Endothelial cell of umbilical vein (primary cell): ENCODE measurements at regions not wholly inside any gene's neighbourhood (a gene's known extent, or its start where the extent isn't known, plus 50 kb on each side); places are given as distances from the start of the nearest gene placed in this dataset.

Experiments
- BruUV-seq: library from RNA; stranded (reverse); fragments of 400-500 nt; replicated peaks from 2 replicates; lab custom pipeline; 2021; lab: Mats Ljungman, UMichigan
- CTCF ChIA-PET: fragments of 300-600, 350-600 bp; sonication (Branson Sonifier 250); formaldehyde crosslinking; loops from one replicate; lab custom pipeline; 2021; ENCODE audit warnings: antibody characterized with exemption, inconsistent platforms; lab: Charles Lee
- POLR2A ChIA-PET: fragments of 300-600, 350-600 bp; sonication (Branson Sonifier 250); formaldehyde crosslinking; loops from one replicate; lab custom pipeline; 2021; ENCODE audit warnings: antibody characterized with exemption, inconsistent platforms; lab: Charles Lee
- DNase-seq: peaks from one replicate; pipeline ENCODE4 v3.0.0-alpha.2; 2011; ENCODE audit warnings: low read depth, low spot score
- FAIRE-seq: peaks from 2 replicates; lab custom pipeline; 2011; peaks lifted over from hg19 to GRCh38; lab: Jason Lieb, UNC
- H2AFZ ChIP-seq: 2 replicates; pipeline ENCODE4 v1.6.0; 2012; ENCODE audit warnings: low read depth, low read length, control low read depth, inconsistent platforms
- H3K27ac ChIP-seq: 2 replicates; pipeline ENCODE4 v1.5.1; 2011; ENCODE audit warnings: low read depth, mild to moderate bottlenecking, control low read depth, low read length, moderate library complexity; ENCODE audit not compliant: insufficient read depth
- H3K27me3 ChIP-seq, 2 experiments: 2 replicates each; pipeline versions ENCODE4 v1.6.0 to v1.6.1; 2011; ENCODE audit warnings: low read length in 2 of 2, mixed read lengths in 1 of 2; ENCODE audit not compliant: control insufficient read depth in 2 of 2, insufficient read depth in 2 of 2
- H3K36me3 ChIP-seq, 2 experiments: 2 replicates in 1 of 2; 3 replicates in 1 of 2; pipeline ENCODE4 v1.5.1; 2011; ENCODE audit warnings: low read length in 2 of 2, mild to moderate bottlenecking in 1 of 2, moderate library complexity in 1 of 2; ENCODE audit not compliant: control insufficient read depth in 2 of 2, insufficient read depth in 2 of 2; ENCODE audit errors: extremely low read depth in 1 of 2
- H3K4me1 ChIP-seq: 3 replicates; pipeline ENCODE4 v1.5.1; 2011; ENCODE audit warnings: mild to moderate bottlenecking, low read length; ENCODE audit not compliant: control insufficient read depth, insufficient read depth; ENCODE audit errors: extremely low read depth
- H3K4me2 ChIP-seq: 2 replicates; pipeline ENCODE4 v1.6.1; 2011; ENCODE audit warnings: low read length, control low read depth, mixed read lengths; ENCODE audit not compliant: insufficient read depth
- H3K4me3 ChIP-seq, 3 experiments: fragments of 200-600 bp in 1 of 3; sonication (generic), shearing (Covaris generic) in 1 of 3; replicated peaks in 1 of 3; 2 replicates each; pipeline ENCODE4 v1.5.1; 2011 to 2016; ENCODE audit warnings: control low read depth in 3 of 3, low read length in 3 of 3, mild to moderate bottlenecking in 2 of 3, inconsistent platforms in 1 of 3, low read depth in 1 of 3, moderate library complexity in 1 of 3; ENCODE audit not compliant: insufficient read depth in 1 of 3
- H3K79me2 ChIP-seq: 2 replicates; pipeline ENCODE4 v1.6.0; 2012; ENCODE audit warnings: low read length, inconsistent platforms; ENCODE audit not compliant: control insufficient read depth, insufficient read depth
- H3K9ac ChIP-seq: replicated peaks from 2 replicates; pipeline ENCODE3; 2011; ENCODE audit warnings: low read length, control low read depth; ENCODE audit not compliant: insufficient read depth; ENCODE audit errors: extremely low read depth
- H3K9me1 ChIP-seq: replicated peaks from 3 replicates; pipeline ENCODE4 v1.6.0; 2011; ENCODE audit warnings: mild to moderate bottlenecking, low read length; ENCODE audit not compliant: control insufficient read depth, insufficient read depth; ENCODE audit errors: extremely low read depth
- H3K9me3 ChIP-seq: replicated peaks from 2 replicates; pipeline ENCODE4 v1.5.1; 2012; ENCODE audit warnings: low read length, inconsistent platforms; ENCODE audit not compliant: control insufficient read depth, insufficient read depth
- H4K20me1 ChIP-seq: replicated peaks from 2 replicates; pipeline ENCODE3; 2011; ENCODE audit warnings: mild to moderate bottlenecking, low read length; ENCODE audit not compliant: control insufficient read depth, insufficient read depth; ENCODE audit errors: extremely low read depth
- CTCF ChIP-seq, 2 donors: IDR thresholded peaks; 1 replicate in 1 of 2; 2 replicates in 1 of 2; pipeline ENCODE4 v1.5.1; 2011; ENCODE audit warnings: low read length in 2 of 2, mild to moderate bottlenecking in 2 of 2, moderate library complexity in 2 of 2, control low read depth in 1 of 2, inconsistent platforms in 1 of 2, low read depth in 1 of 2; ENCODE audit not compliant: insufficient read depth in 1 of 2; ENCODE audit errors: extremely low read depth in 1 of 2
- EZH2 ChIP-seq: IDR thresholded peaks from 2 replicates; pipeline ENCODE4 v1.6.1; 2012; ENCODE audit warnings: borderline replicate concordance, low read depth, mild to moderate bottlenecking, moderate library complexity, low read length, inconsistent platforms; ENCODE audit not compliant: severe bottlenecking
- FOS ChIP-seq: IDR thresholded peaks from 2 replicates; pipeline ENCODE4 v1.6.1; 2011; ENCODE audit warnings: mild to moderate bottlenecking, low read length, moderate library complexity, borderline replicate concordance; ENCODE audit not compliant: insufficient read depth
- GATA2 ChIP-seq: IDR thresholded peaks from 2 replicates; pipeline ENCODE4 v1.7.0; 2011; ENCODE audit warnings: low read depth, mild to moderate bottlenecking, moderate library complexity, mixed read lengths, low read length; ENCODE audit not compliant: insufficient read length, insufficient read depth
- JUN ChIP-seq: IDR thresholded peaks from 2 replicates; pipeline ENCODE4 v1.6.1; 2011; ENCODE audit warnings: borderline replicate concordance, low read depth; ENCODE audit not compliant: insufficient read length, insufficient read depth
- MAX ChIP-seq: IDR thresholded peaks from 2 replicates; pipeline ENCODE4 v1.6.1; 2011; ENCODE audit not compliant: insufficient read depth, insufficient read length
- MYC ChIP-seq: IDR thresholded peaks from one replicate; pipeline ENCODE4 v1.6.1; 2011; ENCODE audit warnings: mild to moderate bottlenecking, low read depth, low read length
- POLR2A ChIP-seq: IDR thresholded peaks from 2 replicates; pipeline ENCODE4 v1.6.1; 2012; ENCODE audit warnings: low read depth, mild to moderate bottlenecking, control low read depth, low read length
- POLR2AphosphoS5 ChIP-seq: IDR thresholded peaks from 2 replicates; pipeline ENCODE4 v1.6.1; 2012; ENCODE audit warnings: low read depth, mild to moderate bottlenecking, control low read depth, low read length, moderate library complexity; ENCODE audit not compliant: insufficient read depth
- dilution Hi-C: fragments of 300-500 bp; cut with MboI; formaldehyde crosslinking; loops from one replicate; pipeline ENCODE4 v1.15.0; 2019; ENCODE audit warnings: low sequenced_read_pairs; ENCODE audit not compliant: extremely low pct_ligation_motif_present
- intact Hi-C: fragments of 100-400 bp; cut with micrococcal nuclease; formaldehyde crosslinking; loops from one replicate; pipeline ENCODE4 v1.10.0; 2022

GRCh38 chr11:115944596-115944995 lies 440.4 kb upstream of the CADM1 start:
- DNase-seq = no peak
- no peak for TF ChIP-seq CTCF (IDR thresholded peaks at IDR 0.05; ENCODE audit: extremely low read depth in 1 of 2, insufficient read depth in 1 of 2, low read depth in 1 of 2, low read length in 2 of 2)
- no peak for TF ChIP-seq EZH2
- no peak for TF ChIP-seq GATA2
- no peak for TF ChIP-seq MAX
- no peak for TF ChIP-seq POLR2AphosphoS5
- no peak for TF ChIP-seq POLR2A
- TF ChIP-seq JUN = no peak
- TF ChIP-seq MYC = no peak
- TF ChIP-seq FOS = no peak
- dilution Hi-C loops = no loop called here
- no peak for FAIRE-seq
- POLR2A ChIA-PET = no interaction called here
- Histone ChIP-seq H3K4me2 (no peak overlapping the region), H3K79me2 (no peaks in the 10 kb centered on the region), H3K9me1 (no peaks in the 10 kb centered on the region), H3K9ac (no peak overlapping the region), H2AFZ (no peak overlapping the region), H4K20me1 (no peaks in the 10 kb centered on the region), H3K4me1 (no peaks in the 10 kb centered on the region), H3K4me3 (no peak overlapping the region), H3K36me3 (no peaks in the 10 kb centered on the region), H3K9me3 (peaks cover 2% of the 10 kb centered on the region), H3K27ac (no peak overlapping the region), H3K27me3 (no peaks in the 10 kb centered on the region)
- BruUV-seq = no TSS peak
- intact Hi-C loops = no loop called here
- CTCF ChIA-PET = no interaction called here
